ENCODE measurements at regions not wholly inside any gene's neighbourhood (a gene's known extent, or its start where the extent isn't known, plus 50 kb on each side); places are given as distances from the start of the nearest gene placed in this dataset.
"Not testable (repeated sequence)": the region's sequence is repeated elsewhere in the genome, so short reads cannot be mapped to it uniquely, and the experiment has no call there.

DNA sequence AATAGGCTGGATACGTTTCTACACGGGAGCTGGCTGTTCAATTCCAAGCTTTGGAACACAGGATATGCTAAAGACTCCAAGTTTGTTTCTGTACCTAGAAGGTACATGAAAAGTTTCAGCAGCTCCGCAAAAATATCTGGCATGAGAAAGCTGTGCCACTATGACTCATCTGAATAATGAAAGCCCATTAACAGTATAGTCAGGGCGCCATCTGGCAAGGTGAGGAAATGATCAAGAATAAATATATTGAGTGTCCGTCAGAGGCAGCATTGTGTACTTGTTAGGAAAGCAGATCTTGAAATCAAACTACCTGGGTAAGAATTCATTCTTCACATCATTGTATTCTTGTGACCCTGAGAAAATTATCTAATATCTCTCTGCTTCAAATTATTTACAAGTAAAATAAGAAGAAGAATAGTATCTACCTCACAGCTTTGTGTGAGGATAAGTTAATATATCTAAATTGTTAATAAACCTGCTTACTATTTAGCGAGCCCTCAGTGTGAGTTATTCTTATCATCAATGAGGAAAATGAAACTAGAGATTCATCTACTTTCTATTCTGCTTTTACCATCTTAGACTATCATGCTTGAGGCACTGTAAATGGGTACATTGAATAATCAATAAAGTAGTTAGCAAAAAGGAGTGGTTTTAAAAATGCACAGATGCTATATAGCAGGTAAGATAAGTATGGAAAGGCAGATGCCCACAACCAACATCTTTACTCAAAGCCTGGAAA lies 53.5 kb downstream of the FSCB start:
- no peak for DNase-seq

DNA sequence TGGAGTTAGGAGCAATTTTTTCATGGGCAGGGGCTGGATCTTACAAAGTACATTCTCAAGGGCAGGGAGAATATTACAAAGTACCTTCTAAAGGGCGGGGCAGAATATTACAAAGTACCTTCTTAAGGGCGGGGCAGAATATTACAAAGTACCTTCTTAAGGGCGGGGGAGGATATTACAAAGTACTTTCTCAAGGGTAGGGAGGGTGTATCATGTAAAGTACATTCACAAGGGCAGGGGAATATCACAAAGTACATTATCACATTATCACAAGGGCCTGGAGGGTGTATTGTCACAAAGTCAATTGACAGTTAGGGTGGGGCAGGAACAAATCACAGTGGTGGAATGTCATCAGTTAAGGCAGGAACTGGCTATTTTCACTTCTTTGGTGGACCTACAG lies 56.9 kb downstream of the FSCB start:
- not testable (repeated sequence) for DNase-seq

DNA sequence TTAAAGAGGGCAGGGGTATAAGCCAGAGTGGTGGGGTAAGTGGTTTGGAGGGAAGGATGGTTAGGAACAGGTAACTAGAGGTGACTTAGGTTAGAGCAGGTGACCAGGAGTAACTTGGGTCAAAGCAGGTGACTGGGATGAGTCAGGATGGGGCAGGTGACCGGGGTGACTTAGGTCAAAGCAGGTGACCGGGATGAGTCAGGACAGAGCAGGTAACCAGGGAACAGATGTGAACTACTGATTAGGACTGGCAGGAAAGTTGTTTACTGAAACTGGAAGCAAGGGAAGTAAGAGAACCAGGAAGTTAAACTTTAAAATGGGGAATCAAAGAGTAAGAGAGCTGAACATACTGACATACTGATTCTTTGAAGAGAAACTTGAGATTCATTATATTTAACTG lies 57.4 kb downstream of the FSCB start:
- no peak for DNase-seq

DNA sequence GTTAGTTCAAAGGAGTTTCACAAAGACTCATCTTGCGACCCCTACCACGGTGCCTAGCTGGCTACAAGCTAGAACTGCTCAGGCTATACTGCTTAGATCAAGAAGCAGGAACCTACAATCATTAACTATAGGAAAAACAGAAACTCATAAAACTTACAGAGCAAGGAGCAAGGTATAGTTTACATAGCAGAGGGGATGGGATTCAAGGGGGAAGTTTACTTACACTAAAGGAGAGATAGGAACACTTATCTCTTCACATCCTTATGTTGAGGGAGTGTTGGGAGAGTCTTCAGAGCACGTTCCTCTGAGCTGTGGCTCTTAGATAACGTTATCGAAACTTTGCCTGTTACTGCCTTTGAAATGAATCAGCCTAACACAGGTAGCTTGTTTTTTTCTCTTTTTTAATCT lies 58.1 kb downstream of the FSCB start:
- no peak for DNase-seq

DNA sequence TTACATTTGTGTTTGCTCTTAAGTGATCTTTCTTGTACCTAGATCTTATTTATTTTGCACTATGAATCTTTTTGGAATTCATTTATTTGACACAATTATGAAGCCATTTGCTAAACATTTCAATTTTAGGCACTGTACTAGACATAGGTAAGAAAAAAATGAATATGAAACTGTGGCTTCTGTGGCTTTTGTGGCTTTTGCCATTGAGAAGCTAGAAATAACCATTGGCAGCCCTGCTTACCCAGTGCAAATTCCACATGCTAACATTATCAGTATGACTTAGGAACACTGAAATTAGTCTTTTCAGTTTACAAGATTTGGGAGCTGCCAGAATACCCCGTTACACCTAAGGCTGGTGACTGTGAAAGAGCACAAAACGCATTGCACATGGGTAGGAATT lies 60.1 kb downstream of the FSCB start:
- no peak for DNase-seq

DNA sequence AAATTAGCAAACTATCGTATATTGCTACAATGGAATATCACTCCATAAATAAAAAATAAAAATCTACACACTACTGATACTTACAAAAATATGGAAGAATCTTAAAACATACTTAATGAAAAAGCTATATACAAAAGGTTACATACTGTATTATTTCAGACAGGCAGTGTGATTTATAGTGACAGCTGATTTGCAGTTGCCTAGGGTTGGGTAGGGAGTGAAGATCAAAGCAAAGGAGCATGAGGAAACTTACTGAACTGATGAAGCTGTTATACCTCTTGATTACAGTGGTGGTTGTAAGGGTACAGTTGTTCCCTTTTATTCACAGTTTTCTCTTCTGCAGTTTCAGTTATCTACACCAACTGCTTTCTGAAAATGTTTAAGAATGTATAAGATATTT lies 62.6 kb downstream of the FSCB start:
- no peak for DNase-seq

DNA sequence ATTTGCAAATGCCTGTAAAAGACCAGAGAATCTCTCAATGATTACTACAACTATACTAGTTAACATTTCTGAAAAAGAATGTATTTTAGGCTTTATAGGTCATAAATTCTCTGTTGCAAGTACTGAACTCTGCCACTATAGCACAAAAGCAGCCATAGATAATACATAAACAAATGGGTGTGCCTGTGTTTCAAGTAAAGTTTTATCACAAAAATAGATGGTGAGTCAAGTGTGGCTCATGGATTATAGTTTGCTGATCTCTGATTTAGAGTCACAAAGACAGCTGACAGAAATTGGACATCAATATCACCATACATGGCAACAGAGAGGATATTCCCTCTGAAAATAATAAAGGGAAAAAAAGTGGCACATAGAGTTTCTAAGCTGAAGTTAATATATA lies 68.1 kb downstream of the FSCB start:
- no peak for DNase-seq

DNA sequence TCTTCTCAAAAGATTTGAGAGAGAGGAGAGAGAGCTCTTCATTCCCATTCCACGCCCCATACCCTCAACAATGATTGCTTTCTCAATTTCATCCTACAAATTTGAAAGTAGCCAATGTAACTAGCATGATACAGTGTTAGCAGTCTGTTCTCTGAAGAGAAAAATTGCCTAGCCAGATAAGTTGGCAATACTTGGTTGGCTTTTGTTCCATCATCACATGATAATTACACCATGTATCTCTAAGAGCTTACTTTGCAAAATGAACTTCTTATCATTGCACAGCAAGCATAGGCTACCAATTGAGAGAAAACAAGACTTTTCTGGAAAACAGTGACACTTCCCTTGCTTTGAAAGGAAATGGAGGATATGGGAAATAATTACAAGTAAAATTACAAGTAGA lies 68.9 kb downstream of the FSCB start:
- no peak for DNase-seq

DNA sequence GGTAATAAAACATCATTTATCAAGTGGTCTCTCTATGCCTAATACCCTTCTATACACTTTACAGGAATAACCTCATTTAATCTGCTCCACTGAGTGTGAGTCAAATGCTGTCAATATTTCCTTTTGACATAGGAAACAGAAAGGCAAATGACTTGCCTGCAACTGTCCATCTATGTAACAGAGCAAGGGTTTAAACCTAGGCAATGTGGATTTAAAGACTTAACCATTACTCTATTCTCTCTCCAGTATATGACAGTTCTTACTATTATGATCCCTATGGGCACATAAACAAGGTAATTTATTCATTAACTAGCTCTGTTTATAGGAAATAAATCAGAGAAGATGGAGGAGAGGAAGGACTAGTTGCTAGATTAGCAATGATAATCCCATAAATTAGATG lies 70.6 kb downstream of the FSCB start:
- DNase-seq = no peak

DNA sequence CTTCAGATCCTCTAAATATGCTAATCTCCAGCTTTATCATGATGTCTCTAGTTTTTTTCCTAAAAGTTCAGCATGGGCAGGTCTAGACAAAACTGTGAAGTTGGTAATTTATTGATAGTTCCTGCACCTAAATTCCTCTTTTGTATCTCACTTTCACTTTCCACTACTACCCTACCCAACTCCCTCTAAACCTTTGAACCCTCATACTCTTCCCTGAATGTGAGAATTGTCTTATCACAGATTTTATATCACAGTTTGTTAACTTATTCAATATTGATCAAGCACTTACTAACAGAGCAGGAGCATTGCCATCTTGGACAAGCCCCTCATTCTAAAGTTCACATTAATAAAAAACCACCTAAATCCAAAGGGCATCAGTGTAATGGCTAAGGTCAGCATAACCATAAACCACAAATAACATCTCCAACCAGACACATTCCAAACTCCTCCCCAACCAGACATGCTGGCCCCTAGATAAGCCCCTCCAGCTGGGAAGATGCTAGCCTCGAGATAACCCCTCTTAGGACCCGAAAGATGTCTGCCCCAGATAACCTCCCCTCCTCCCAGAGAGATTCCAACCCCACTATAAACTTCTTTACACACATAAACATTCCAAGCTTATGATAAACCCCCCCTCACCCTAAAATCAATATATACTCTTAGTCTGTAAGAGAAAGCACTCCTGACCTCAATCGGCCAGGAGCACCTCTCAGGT lies 78.7 kb downstream of the FSCB start:
- DNase-seq = no peak

DNA sequence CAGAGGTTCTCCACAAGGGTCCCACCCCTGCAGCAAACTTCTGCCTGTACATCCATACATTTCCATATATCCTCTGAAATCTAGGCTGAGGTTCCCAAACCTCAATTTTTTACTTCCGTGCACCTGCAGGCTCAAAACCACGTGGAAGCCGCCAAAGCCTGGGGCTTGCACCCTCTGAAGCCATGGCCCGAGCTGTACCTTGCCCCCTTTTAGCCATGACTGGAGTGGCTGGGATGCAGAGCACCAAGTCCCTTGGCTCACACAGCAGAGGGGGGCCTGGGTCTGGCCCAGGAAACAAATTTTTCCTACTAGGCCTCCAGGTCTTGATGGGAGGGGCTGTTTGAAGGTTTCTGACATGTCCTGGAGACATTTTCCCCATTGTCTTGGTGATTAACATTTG lies 84.4 kb downstream of the FSCB start:
- no peak for DNase-seq

DNA sequence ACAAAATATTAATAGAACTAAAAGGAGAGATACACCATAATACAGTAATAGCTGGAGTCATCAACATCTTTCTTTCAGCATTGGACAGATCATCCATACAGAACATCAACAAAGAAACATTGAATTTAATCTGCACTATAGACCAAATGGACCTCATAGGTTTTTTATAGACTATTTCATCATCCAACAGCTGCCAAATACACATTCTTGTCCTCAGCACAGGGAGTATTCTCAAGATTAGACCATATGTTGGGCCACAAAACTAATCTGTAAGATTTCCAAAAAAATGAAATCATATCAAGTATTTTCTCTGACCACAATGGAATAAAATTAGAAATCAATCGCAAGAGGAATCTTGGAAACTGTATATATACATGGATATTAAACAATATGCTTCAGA lies 86.9 kb downstream of the FSCB start:
- no peak for DNase-seq

DNA sequence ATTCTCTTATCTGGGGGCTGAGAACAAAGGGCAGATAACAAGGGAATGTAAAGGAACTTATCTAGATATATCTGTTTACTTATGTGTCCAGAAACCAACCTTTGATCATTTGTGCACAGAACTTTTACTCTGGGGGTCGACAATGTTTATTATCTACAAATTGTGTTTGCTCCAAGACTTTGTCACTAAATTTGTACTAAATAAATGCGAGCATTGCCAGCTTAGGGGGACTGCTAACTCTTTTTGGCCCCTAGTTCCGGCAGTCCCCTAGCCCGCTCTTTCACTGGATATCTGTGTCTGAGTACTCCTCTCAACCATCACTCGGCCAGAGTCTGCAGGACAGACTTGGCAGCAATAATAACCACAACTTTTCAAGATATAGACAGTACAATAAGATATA lies 88.2 kb downstream of the FSCB start:
- no peak for DNase-seq

DNA sequence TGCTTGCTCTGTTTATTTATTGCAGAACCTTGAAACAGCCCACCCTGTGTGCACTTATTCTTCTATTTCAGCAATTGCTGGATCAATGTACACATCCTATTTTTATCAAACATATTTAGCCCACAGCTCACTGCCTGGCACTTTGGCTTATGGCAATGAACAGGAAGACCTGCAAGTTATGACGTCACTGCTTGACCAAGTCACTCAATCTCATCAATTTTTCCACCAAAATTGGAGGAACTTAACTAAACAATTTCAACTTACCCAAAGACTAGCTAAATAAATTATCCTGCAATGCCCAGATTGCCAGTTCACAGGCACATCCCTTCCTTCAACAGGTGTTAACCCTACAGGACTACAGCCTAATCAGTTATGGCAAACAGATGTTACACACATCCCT lies 89.3 kb downstream of the FSCB start:
- DNase-seq = no peak

DNA sequence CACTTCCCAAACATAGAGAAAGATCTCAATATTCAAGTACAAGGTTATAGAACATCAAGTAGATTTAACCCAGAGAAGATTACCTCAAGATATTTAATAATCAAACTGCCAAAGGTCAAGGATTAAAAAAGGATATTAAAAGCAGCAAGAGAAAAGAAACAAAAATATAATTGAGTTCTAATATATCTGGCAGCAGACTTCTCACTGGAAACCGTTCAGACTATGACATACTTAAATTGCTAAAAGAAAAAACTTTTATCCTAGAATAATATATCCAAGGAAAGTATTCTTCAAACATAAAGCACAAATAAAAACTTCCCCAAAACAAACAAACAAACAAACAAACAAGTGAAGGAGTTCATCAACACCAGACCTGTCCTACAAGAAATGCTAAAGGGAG lies 92.4 kb downstream of the FSCB start:
- DNase-seq = no peak

DNA sequence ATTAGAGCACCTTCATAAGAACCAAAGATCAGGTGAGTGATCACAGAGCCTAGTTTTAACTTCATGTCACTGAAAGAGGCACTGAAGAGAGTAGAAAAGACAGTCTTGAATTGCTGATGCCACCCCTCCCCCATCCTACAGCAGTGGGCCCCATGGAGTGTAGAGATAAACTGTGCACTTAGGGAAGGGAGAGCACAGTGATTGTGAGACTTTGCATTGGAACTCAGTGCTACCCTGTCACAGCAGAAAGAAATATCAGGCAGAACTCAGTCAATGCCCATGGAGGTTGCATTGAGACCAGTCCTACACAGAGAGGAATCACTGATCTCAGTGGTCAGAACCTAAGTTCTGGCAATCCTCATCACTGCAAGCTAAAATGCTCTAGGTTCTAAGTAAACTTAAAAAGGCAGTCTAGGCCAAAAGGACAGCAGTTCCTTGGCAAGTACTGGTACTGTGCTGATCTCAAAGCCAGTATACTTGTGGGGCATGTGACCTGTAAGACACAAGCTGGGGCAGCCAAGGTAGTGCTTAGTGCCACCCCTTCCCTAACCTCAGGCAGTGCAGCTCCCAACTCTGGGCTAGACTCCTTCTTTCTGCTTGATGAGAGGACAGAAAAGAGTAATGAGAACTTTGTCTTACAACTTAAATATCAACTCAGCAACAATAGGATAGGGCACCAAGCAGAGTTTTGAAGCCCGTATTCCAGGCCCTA lies 94.1 kb downstream of the FSCB start:
- no peak for DNase-seq

DNA sequence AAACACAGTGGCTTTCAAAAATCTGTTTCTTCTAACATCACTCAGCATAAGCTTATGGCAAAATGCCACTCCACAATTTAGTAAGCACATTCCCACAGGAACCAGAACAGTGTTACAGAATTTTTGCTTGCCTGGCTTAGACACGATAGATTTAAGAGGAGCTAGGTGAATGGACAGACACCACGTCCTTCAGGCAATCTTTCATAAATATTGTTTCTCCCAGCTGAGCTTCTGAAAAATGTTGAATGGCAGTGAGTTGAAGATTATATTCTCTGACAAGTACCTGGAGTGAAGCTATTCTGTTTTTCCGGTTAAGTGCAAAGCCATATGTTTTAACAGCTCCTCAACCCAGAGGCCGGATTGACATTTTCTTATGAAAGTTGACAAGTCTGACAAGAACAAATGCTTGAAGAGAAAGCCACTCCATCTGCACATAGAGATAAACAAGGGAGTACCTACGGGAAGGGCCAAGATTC lies 102.0 kb downstream of the FSCB start:
- DNase-seq = no peak

DNA sequence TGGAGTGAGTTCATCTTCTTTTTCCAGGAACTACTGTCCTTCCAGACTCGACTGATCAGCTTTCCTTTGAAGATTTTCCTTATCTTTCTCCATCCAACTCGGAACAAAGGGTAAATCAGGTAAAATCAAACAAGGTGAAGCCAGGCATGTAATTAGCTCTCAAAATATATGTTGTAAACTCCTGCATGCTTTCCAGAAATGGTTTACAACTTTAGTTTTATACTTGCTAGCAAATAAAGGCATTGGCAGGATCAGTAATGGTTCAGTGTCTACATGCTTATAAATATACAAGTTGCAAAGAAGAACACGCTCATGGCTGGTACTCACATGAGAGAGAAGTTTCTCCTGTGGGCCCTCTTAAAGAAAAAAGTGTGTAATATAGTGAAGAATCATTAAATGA lies 102.5 kb downstream of the FSCB start:
- no peak for DNase-seq

DNA sequence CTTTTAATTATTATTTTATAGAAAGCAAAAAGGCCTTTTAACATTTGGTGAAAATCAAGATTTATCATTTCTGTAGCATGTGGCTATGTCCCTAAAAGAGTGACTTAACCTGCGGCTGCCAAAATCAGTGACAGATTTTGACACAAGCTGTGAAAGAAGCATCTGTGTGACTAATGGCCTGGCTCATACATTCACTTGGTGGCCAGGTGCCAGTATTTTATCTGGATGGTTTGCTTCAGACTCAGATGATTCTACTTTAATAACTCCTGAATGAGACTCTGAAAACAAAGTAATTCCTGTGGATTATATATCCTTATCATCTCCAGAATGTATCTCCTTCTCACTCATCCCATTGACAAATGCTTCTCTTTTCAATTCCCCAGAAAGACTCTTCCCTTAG lies 103.0 kb downstream of the FSCB start:
- no peak for DNase-seq

DNA sequence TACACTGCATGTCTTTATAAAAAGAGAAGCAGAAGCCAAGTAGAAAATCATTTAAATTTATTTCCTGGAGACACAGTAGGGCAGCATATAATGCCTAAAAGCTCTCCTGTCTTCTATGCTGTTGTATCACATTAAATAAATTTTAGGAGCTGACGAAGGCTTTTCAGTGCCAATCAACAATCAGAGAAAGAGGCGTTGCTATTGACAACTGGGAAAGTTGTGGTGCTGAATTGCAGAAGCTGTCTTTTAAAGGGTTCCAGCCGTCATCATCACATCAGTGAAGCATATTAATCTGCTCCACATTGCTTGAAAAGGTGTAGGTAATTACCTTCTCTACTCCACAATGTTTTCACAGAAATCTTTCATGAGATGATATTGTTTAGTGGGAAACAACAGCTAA lies 103.9 kb downstream of the FSCB start:
- no peak for DNase-seq

DNA sequence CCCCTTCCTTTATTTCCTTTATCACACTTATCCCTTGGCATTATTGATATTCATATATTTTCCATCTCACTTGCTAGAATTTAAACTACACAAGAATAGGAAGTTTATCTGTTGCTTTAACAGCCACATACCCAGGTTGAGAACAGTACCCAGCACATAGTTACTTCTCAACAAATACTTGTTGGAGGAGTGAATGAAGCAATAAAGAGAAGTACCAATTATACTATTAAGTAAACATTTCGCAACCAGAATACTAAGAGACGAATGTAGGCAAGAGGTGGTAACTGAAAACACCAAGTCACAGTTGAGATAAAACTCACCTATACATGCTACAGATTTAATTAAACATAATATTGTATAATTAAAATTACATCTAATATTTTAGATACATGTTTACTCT lies 110.9 kb downstream of the FSCB start:
- DNase-seq = no peak

DNA sequence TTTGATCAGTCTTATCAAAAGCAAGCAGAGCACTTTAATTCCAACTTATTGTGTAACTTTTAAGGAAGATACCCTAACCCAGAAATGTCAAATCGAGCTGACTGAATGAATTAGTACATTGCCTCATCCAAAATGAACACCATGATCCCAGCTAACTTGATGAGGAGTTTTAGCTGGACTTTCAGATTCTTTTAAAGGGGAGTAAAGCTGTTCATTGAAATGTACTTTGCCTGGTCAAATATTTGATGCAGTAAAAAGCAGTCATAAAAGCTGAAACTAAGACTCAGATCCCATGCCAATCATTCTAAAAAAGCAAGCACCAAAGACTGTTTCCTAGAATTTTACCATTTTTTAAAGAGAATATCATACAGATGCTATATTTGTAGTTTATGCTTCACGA lies 114.1 kb downstream of the FSCB start:
- DNase-seq = no peak

DNA sequence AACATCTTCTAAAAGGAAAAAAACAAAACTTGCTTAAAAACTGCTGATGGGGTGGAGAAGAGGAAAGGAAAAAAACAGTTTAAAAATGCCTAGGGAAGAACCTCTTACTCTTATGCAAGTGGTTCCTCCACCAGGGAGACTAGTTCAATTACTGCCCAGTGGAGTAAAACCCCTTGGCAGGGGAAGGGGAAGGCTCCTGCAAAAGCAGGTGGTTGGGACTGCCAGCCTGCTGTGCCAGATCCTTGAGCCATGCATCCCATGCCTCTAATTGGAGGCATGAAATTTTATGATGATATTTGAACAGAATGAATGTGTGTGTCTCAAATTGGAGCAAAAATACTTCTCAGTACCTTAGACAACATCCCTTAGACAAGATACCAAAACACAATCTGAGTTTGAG lies 118.8 kb downstream of the FSCB start:
- DNase-seq = no peak

DNA sequence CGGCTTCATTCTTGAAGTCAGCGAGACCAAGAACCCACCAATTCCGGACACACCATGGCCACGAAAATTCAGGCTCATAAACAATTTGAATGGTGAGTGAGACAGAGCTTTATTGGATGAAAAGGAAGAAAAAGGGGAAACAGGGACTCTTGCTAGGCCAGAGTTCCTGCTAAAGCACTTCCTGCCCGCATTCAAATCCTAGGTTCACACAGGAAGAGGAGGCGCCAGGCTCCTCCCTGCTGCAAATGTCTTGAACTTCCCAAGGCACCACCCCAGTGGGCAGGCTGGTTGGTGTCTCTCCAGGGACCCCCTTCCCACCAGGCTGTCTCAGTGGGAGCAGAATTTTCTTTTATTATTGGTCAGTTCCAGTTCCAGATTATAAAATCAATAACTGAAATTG lies 121.2 kb downstream of the FSCB start:
- no peak for DNase-seq

Measured in activated CD4-positive, alpha-beta T cell treated with anti-CD3 and anti-CD28 coated beads, Interleukin-2, Interleukin-6, amounts not matched to agents 100 ng/mL and 50 ng/mL, durations not matched to agents 16 hours and 8 hours (primary cell).